NT2/D1 (cell line): ENCODE measurements at regions not wholly inside any gene's neighbourhood (a gene's known extent, or its start where the extent isn't known, plus 50 kb on each side); places are given as distances from the start of the nearest gene placed in this dataset.

Source experiments
- DNase-seq: peaks from one replicate; pipeline ENCODE4 v3.0.0-alpha.2; 2011; ENCODE audit warnings: low read depth, low spot score
- H3K27me3 ChIP-seq: 2 replicates; pipeline ENCODE4 v1.6.0; 2011; ENCODE audit warnings: mild to moderate bottlenecking; ENCODE audit not compliant: insufficient read length, insufficient read depth
- H3K36me3 ChIP-seq: 2 replicates; pipeline ENCODE4 v1.6.1; 2011; ENCODE audit warnings: mild to moderate bottlenecking, low read length, mixed read lengths; ENCODE audit not compliant: insufficient read depth, insufficient read length
- H3K4me1 ChIP-seq: 2 replicates; pipeline ENCODE4 v1.5.1; 2011; ENCODE audit not compliant: insufficient read depth, insufficient read length
- H3K4me3 ChIP-seq: 2 replicates; pipeline ENCODE4 v1.5.1; 2011; ENCODE audit warnings: low read depth; ENCODE audit not compliant: insufficient read length
- H3K9ac ChIP-seq: 2 replicates; pipeline ENCODE4 v1.6.0; 2011; ENCODE audit warnings: low read depth; ENCODE audit not compliant: insufficient read length
- H3K9me3 ChIP-seq: 2 replicates; pipeline ENCODE4 v1.5.1; 2011; ENCODE audit warnings: mild to moderate bottlenecking, low read length; ENCODE audit not compliant: insufficient read depth
- SUZ12 ChIP-seq: IDR thresholded peaks from 2 replicates; pipeline ENCODE4 v1.6.1; 2011; ENCODE audit not compliant: insufficient read length, insufficient read depth; ENCODE audit errors: extremely low read depth
- YY1 ChIP-seq: IDR thresholded peaks from 2 replicates; pipeline ENCODE4 v1.6.1; 2011; ENCODE audit not compliant: insufficient read length, insufficient read depth
- ZNF274 ChIP-seq: IDR thresholded peaks from 2 replicates; pipeline ENCODE4 v1.6.1; 2011; ENCODE audit warnings: mild to moderate bottlenecking, low read depth, low read length

DNA sequence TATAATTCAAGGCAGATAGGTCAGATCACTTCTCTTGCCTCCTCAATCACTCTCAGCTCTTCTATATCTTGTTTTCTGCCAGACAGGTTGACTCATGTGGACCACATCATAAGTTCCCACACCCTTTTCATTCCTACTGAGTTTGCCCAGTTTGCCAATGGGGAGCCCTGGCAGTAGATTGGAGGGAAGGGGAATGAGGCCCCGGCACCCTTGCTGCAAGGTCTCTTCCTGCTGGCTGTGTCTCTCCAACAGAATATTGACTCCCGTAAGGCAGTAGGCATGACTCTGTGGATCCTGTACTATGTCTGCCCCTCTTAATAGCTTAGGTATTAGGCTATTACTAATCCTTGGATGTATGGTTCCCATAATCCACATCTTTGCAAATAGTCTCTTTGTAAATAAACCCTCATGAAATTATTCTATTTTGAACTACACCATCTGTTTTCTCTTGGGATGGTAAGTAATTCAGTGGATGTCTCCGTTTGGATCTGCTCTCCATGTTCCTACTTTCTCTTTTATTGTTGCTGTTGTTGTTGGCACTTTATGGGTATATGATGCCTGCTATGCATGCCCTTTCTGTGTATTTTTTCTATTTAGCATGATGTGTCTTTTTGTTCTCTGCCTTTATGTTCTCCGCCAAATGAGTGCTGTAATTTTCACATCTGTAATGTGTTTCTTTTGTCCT lies 65.5 kb upstream of the DCBLD2 start:
- no peak overlapping the region for H3K9ac ChIP-seq
- no peak for DNase-seq

DNA sequence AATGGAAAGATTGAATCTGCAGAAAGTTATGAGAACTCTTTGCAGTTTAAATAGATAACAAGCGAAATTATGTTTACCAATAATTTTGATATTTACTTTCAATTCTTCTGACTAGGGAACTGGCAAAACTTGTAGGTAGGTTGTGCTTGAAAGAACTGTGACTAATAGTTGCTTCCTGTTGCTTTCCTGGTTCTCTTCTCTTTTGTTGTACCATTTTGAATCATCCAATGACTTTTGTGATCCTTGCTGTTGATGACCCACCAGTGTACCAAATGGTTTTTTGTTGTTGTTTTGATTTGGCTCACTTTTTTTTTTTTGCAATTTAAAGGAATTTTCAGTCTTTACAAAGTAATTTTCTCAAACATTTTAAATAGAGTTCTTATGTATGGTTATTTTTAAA lies 64.9 kb upstream of the DCBLD2 start:
- no peaks in the 10 kb centered on the region for H3K4me1 ChIP-seq
- H3K4me3 ChIP-seq, result no peak overlapping the region
- TF ChIP-seq ZNF274, result no peak
- TF ChIP-seq SUZ12, result no peak
- no peak for TF ChIP-seq YY1
- no peaks in the 10 kb centered on the region for H3K36me3 ChIP-seq
- H3K27me3 ChIP-seq, result no peaks in the 10 kb centered on the region
- DNase-seq, result no peak
- no peaks in the 10 kb centered on the region for H3K9me3 ChIP-seq
- H3K9ac ChIP-seq, result no peak overlapping the region

More for the DNA sequence above, 65.5 kb upstream of the DCBLD2 start:
- H3K9me3 ChIP-seq, result no peaks in the 10 kb centered on the region
- no peaks in the 10 kb centered on the region for H3K4me1 ChIP-seq
- TF ChIP-seq SUZ12 (no peak), ZNF274 (no peak), YY1 (no peak)
- H3K27me3 ChIP-seq, result no peaks in the 10 kb centered on the region
- no peaks in the 10 kb centered on the region for H3K36me3 ChIP-seq
- no peak overlapping the region for H3K4me3 ChIP-seq

DNA sequence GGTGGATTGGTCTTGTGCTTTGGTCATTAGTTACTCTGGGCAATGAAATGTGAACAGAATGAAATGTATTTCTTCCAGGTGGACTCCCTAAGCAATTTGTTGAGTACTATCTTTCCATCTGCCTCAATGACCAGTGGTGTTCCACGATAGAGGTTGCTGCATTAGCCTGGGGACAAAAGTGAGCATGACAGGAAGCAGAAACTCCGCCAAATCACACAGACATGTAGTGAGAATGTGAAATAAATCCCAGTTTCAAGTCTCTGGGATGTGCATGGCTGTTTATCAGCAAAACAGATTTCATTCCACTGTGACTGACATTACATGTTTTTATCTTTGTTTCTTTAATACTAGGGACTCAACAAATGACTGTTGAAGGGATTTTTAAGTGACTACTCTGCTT lies 63.3 kb upstream of the DCBLD2 start:
- Histone ChIP-seq H3K9me3 (no peaks in the 10 kb centered on the region), H3K4me3 (no peak overlapping the region), H3K9ac (no peak overlapping the region), H3K4me1 (no peaks in the 10 kb centered on the region), H3K27me3 (no peaks in the 10 kb centered on the region), H3K36me3 (no peaks in the 10 kb centered on the region)
- no peak for TF ChIP-seq ZNF274
- no peak for TF ChIP-seq YY1
- no peak for TF ChIP-seq SUZ12
- no peak for DNase-seq

DNA sequence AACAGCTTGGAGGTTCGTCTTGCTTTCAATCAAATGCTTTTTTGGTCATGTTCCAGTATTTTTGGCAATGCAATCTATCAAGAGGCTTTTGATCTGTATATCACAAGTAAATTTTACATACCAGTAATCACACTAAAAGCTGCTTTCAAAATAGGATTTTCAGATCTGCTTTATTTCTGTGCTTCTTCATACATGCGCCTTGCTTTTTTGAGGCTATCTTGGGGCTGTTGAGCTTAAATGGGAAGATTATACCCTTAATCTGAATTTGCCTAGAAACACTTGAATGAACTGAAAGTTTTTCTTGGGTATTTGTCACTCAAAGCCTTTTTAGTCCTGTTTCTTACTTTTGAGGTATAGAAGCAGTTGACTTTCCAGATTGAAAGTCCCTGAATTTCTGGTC lies 62.1 kb upstream of the DCBLD2 start:
- no peaks in the 10 kb centered on the region for H3K9me3 ChIP-seq
- no peak overlapping the region for H3K9ac ChIP-seq
- H3K27me3 ChIP-seq, result no peaks in the 10 kb centered on the region
- no peaks in the 10 kb centered on the region for H3K4me1 ChIP-seq
- no peak overlapping the region for H3K4me3 ChIP-seq
- TF ChIP-seq YY1 (no peak), ZNF274 (no peak), SUZ12 (no peak)
- no peaks in the 10 kb centered on the region for H3K36me3 ChIP-seq
- no peak for DNase-seq

DNA sequence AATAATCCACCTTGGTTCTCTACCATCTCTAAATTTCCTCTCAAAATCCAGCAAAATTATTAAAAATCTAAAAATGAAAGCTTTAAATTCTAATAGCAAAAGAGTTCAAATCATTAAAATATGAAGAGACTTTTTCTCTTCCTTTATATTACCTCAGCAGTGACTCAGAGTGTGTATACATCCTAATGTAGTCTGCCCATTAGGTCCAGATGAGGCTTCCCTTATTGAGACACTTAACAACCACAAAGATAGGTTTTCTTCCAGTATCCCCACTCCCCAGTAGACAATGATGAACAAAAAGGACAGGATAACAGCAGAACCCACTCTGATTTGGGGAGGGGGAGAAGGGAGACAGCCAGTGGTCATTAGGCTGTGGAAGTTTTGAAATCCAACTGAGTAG lies 61.5 kb upstream of the DCBLD2 start:
- Histone ChIP-seq H3K36me3 (no peaks in the 10 kb centered on the region), H3K4me3 (no peak overlapping the region), H3K9ac (no peak overlapping the region), H3K4me1 (no peaks in the 10 kb centered on the region), H3K27me3 (no peaks in the 10 kb centered on the region), H3K9me3 (no peaks in the 10 kb centered on the region)
- TF ChIP-seq SUZ12, result no peak
- TF ChIP-seq ZNF274, result no peak
- TF ChIP-seq YY1, result no peak
- no peak for DNase-seq

DNA sequence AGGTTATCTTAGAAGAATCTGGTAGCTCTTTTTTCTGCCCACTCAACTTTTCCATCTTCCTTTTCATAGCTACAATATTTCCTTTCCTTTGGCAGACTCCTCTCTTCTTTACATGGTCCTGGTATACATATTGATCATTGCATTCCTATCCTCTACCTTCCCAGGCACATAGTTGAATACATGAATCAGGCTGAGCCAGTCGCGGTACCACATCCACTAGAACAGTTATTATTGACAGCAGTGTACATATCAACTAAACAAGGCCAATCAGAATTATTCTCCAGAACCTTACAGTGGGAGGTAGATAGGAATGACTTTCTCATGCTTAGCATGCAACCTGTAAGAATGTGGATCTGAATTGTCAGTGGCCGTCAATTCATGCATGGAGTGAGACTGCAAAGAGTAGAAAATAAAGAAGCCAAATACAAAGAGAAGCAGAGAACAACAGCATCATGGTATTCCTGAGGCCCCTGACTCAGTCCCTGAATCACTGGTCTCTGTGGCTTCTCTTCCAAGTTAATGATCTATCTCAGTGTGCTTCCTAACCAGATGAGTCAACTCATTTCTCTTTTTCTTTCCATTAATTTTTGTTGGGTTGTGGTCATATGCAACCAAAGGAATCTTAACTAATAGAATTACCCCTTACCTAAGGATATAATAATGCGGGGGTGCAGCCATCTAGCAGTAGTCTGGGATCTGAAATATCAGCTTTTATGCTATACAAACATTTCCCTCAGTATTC lies 60.9 kb upstream of the DCBLD2 start:
- no peaks in the 10 kb centered on the region for H3K9me3 ChIP-seq
- H3K9ac ChIP-seq, result no peak overlapping the region
- H3K4me3 ChIP-seq, result no peak overlapping the region
- H3K4me1 ChIP-seq, result no peaks in the 10 kb centered on the region
- no peak for DNase-seq
- no peaks in the 10 kb centered on the region for H3K27me3 ChIP-seq
- no peaks in the 10 kb centered on the region for H3K36me3 ChIP-seq
- TF ChIP-seq ZNF274 (no peak), YY1 (no peak), SUZ12 (no peak)
